Esophagus muscularis mucosa (tissue), 4 donors: ENCODE measurements at regions not wholly inside any gene's neighbourhood (a gene's known extent, or its start where the extent isn't known, plus 50 kb on each side); places are given as distances from the start of the nearest gene placed in this dataset.

Experiments used
- CTCF ChIP-seq, 3 experiments: fragments of 200-600 bp in 2 of 3; fragments of 450-650 bp in 1 of 3; sonication (generic) in 2 of 3; IDR thresholded peaks; one replicate each; pipeline ENCODE4 v1.5.1; 2017 to 2019; ENCODE audit warnings: antibody characterized with exemption in 3 of 3, mild to moderate bottlenecking in 2 of 3, moderate library complexity in 1 of 3
- EP300 ChIP-seq: sonication (generic); formaldehyde crosslinking; IDR thresholded peaks from one replicate; pipeline ENCODE4 v1.6.1; 2017; ENCODE audit warnings: antibody characterized with exemption
- POLR2A ChIP-seq: fragments of 450-650 bp; IDR thresholded peaks from one replicate; pipeline ENCODE4 v1.6.1; 2017; ENCODE audit warnings: antibody characterized with exemption, moderate library complexity, mild to moderate bottlenecking, low read depth
- POLR2AphosphoS5 ChIP-seq, 2 donors: sonication (generic); formaldehyde crosslinking; IDR thresholded peaks; one replicate each; pipeline ENCODE4 v1.6.1; 2017; ENCODE audit warnings: antibody characterized with exemption in 2 of 2

- TF ChIP-seq CTCF (IDR thresholded peaks at IDR 0.05), result no peak
- TF ChIP-seq POLR2AphosphoS5 (IDR thresholded peaks at IDR 0.05), result no peak
- no peak for TF ChIP-seq EP300
- no peak for TF ChIP-seq POLR2A
Observed at GRCh38 chr3:77799278-77799677, 759.4 kb downstream of the ROBO2 start.
